ENCODE measurements at regions not wholly inside any gene's neighbourhood (a gene's known extent, or its start where the extent isn't known, plus 50 kb on each side); places are given as distances from the start of the nearest gene placed in this dataset.

DNA sequence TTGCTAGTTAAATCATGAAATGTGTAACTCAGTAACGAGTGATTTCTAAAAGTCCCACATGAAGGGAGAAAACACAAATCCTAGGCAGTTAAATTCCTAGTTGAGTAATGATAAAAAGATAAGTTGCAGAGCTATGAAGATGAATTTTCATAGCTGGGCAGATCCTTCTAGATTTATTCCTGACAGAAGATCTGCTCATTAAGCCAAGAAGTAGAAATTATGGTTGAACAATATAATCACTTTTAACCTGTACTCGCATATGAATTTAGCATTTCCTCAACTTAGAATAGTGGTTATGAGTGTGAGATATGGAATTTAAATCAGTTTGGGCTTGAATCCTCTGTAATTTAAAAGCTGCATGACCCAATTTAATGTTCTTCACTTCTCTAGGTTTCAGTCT, 359.2 kb upstream of the HSF2 start:
- Histone ChIP-seq H3K9me3 (ENCODE audit: control insufficient read depth, insufficient read depth, low read length) (no peaks in the 10 kb centered on the region), H3K36me3 (ENCODE audit: control insufficient read depth, low read length) (no peaks in the 10 kb centered on the region), H3K4me2 (ENCODE audit: low read length) (no peak overlapping the region), H3K4me3 (ENCODE audit: low read length) (no peak overlapping the region), H3K27ac (ENCODE audit: low read depth, low read length) (no peak overlapping the region), H3K27me3 (ENCODE audit: control insufficient read depth, low read length) (no peaks in the 10 kb centered on the region), H3K9me2 (replicated peaks; ENCODE audit: control insufficient read depth, low read length) (no peaks in the 10 kb centered on the region), H3K4me1 (ENCODE audit: control insufficient read depth, low read length) (no peaks in the 10 kb centered on the region), H4K20me1 (ENCODE audit: control insufficient read depth, insufficient read depth, low read depth, low read length) (no peaks in the 10 kb centered on the region), H3F3A (ENCODE audit: control insufficient read depth, insufficient read depth) (no peaks in the 10 kb centered on the region), H3K79me2 (ENCODE audit: control insufficient read depth, low read length) (no peaks in the 10 kb centered on the region)
- no peak for TF ChIP-seq EZH2phosphoT487 (IDR thresholded peaks at IDR 0.05; ENCODE audit: borderline replicate concordance, low read length)
- TF ChIP-seq, protein P1, sequence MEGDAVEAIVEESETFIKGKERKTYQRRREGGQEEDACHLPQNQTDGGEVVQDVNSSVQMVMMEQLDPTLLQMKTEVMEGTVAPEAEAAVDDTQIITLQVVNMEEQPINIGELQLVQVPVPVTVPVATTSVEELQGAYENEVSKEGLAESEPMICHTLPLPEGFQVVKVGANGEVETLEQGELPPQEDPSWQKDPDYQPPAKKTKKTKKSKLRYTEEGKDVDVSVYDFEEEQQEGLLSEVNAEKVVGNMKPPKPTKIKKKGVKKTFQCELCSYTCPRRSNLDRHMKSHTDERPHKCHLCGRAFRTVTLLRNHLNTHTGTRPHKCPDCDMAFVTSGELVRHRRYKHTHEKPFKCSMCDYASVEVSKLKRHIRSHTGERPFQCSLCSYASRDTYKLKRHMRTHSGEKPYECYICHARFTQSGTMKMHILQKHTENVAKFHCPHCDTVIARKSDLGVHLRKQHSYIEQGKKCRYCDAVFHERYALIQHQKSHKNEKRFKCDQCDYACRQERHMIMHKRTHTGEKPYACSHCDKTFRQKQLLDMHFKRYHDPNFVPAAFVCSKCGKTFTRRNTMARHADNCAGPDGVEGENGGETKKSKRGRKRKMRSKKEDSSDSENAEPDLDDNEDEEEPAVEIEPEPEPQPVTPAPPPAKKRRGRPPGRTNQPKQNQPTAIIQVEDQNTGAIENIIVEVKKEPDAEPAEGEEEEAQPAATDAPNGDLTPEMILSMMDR (IDR thresholded peaks at IDR 0.05; ENCODE audit: low read depth, low read length, poor library complexity, severe bottlenecking), result no peak

DNA sequence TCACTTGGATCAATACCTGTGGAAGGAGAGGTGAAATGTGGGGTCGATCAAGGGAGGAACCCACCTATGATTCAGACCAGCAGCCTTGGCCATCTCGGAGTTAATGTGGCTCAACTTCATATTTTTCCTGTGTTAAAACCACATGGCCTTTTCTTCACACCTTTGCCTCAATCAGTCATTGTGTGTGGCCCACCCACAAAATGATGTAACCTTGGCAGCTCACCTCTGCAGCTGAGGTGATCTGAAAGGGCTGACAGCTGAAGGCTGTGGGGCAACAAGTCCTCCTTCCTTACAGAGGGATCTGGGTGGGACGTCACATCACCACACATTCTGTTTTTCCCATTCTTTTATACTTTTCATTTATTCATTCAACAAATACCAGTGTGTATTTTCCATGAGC, 357.1 kb upstream of the HSF2 start:
- Histone ChIP-seq H3K79me2 (ENCODE audit: control insufficient read depth, low read length) (no peaks in the 10 kb centered on the region), H4K20me1 (ENCODE audit: control insufficient read depth, insufficient read depth, low read depth, low read length) (no peaks in the 10 kb centered on the region), H3K27me3 (ENCODE audit: control insufficient read depth, low read length) (no peaks in the 10 kb centered on the region)

DNA sequence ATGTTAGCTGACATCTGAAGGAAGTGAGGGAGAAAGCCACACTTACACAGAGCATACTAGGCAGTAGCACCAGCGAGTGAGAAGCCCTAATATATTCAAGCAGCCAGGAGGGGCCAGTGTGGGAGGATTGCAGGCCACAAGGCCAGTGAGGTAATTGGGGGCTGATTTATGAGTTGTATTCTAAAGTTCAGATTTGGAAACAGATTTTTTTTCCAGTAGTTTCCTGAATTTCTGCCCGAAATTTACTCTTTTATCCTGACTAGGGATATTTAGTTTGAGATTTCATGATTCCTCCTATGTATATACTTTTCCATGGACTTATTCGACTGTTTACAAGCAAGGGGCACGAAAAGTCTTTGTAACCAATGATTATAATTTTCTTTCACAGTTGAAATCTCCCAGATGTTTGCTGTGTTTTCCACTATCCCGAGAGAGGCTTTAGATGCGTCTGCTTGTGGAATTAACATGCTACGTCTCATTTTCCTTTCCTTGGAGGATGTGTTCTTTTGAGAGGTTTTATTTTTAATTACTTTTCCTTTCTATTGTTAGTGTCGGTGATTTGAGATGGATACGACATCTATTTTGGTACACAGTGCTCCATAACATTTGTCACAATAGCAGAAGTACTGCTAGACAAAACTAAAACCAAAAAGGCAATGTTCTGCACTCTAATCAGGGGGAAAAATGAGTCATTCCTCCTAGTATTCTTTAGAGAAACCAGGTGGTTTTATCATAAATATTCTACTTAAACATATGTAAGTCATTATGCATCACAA, 356.3 kb upstream of the HSF2 start:
- no peak for TF ChIP-seq EZH2phosphoT487 (IDR thresholded peaks at IDR 0.05; ENCODE audit: borderline replicate concordance, low read length)
- TF ChIP-seq, protein P1 (IDR thresholded peaks at IDR 0.05; ENCODE audit: low read depth, low read length, poor library complexity, severe bottlenecking), result no peak
- H3K36me3 ChIP-seq (ENCODE audit: control insufficient read depth, low read length), result no peaks in the 10 kb centered on the region
- H3K4me2 ChIP-seq (ENCODE audit: low read length), result no peak overlapping the region
- no peaks in the 10 kb centered on the region for H3K27me3 ChIP-seq (ENCODE audit: control insufficient read depth, low read length)
- H3K27ac ChIP-seq (ENCODE audit: low read depth, low read length), result no peak overlapping the region
- no peaks in the 10 kb centered on the region for H3K9me2 ChIP-seq (replicated peaks; ENCODE audit: control insufficient read depth, low read length)
- no peaks in the 10 kb centered on the region for H4K20me1 ChIP-seq (ENCODE audit: control insufficient read depth, insufficient read depth, low read depth, low read length)
- no peaks in the 10 kb centered on the region for H3K79me2 ChIP-seq (ENCODE audit: control insufficient read depth, low read length)
- no peak overlapping the region for H3K4me3 ChIP-seq (ENCODE audit: low read length)
- H3K4me1 ChIP-seq (ENCODE audit: control insufficient read depth, low read length), result no peaks in the 10 kb centered on the region
- H3F3A ChIP-seq (ENCODE audit: control insufficient read depth, insufficient read depth), result no peaks in the 10 kb centered on the region
- H3K9me3 ChIP-seq (ENCODE audit: control insufficient read depth, insufficient read depth, low read length), result no peaks in the 10 kb centered on the region

More for the DNA sequence above, 357.1 kb upstream of the HSF2 start:
- Histone ChIP-seq H3K4me2 (ENCODE audit: low read length) (no peak overlapping the region), H3K36me3 (ENCODE audit: control insufficient read depth, low read length) (no peaks in the 10 kb centered on the region), H3K4me3 (ENCODE audit: low read length) (no peak overlapping the region), H3F3A (ENCODE audit: control insufficient read depth, insufficient read depth) (no peaks in the 10 kb centered on the region), H3K9me2 (replicated peaks; ENCODE audit: control insufficient read depth, low read length) (no peaks in the 10 kb centered on the region), H3K27ac (ENCODE audit: low read depth, low read length) (no peak overlapping the region), H3K4me1 (ENCODE audit: control insufficient read depth, low read length) (no peaks in the 10 kb centered on the region), H3K9me3 (ENCODE audit: control insufficient read depth, insufficient read depth, low read length) (no peaks in the 10 kb centered on the region)
- TF ChIP-seq, protein P1 (IDR thresholded peaks at IDR 0.05; ENCODE audit: low read depth, low read length, poor library complexity, severe bottlenecking), result no peak
- no peak for TF ChIP-seq EZH2phosphoT487 (IDR thresholded peaks at IDR 0.05; ENCODE audit: borderline replicate concordance, low read length)

All from DOHH2 (cell line).